Upper lobe of left lung (tissue), 4 donors: ENCODE measurements at regions not wholly inside any gene's neighbourhood (a gene's known extent, or its start where the extent isn't known, plus 50 kb on each side); places are given as distances from the start of the nearest gene placed in this dataset.

Source experiments
- POLR2A ChIP-seq, 4 donors: fragments of 450-650 bp; IDR thresholded peaks; one replicate each; pipeline ENCODE4 v1.5.1; 2016 to 2017; ENCODE audit warnings: antibody characterized with exemption in 4 of 4, mild to moderate bottlenecking in 2 of 4
- TF ChIP-seq, protein P1 (sequence below), 6 experiments: fragments of 450-650 bp in 4 of 6; fragments of 200-600 bp in 2 of 6; sonication (generic) in 2 of 6; IDR thresholded peaks; one replicate each; pipeline ENCODE4 v1.5.1; 2016 to 2019; ENCODE audit warnings: antibody characterized with exemption in 6 of 6

DNA sequence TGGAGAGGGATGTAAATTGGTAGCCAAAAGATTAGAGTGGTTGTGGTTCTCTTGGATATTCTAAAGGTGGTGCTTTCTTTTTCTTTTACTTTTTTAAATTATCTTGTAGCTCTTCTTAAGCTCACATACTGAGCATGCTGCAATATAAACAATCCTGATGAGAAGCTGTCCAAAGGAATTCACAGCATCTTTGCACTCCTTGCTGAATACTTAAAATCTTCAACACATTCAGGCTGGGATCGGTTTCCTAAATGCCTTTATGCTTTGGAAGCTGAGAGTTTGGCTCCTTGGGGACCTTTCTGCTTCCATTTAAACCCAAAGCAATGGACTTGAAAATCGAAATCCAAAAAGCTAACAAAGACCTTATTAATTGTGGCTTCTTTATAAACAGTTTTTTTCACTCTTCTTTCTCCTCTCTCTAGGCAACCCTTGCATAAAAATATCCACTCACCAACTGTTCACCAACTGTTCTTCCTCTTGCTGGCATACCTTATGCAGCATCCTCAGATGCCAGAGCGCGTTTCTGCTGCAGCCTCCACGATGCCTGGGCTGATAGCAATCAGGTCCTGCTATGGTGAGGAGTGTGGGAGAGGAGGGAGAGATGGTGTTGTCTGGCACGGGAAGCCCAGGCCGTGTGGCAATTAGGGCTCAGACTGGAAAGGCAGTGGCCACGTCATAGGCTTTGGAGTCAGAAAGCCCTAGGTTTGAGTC, 535.8 kb upstream of the DAB1 start:
- no peak for TF ChIP-seq POLR2A (IDR thresholded peaks at IDR 0.05)
- TF ChIP-seq, protein P1, sequence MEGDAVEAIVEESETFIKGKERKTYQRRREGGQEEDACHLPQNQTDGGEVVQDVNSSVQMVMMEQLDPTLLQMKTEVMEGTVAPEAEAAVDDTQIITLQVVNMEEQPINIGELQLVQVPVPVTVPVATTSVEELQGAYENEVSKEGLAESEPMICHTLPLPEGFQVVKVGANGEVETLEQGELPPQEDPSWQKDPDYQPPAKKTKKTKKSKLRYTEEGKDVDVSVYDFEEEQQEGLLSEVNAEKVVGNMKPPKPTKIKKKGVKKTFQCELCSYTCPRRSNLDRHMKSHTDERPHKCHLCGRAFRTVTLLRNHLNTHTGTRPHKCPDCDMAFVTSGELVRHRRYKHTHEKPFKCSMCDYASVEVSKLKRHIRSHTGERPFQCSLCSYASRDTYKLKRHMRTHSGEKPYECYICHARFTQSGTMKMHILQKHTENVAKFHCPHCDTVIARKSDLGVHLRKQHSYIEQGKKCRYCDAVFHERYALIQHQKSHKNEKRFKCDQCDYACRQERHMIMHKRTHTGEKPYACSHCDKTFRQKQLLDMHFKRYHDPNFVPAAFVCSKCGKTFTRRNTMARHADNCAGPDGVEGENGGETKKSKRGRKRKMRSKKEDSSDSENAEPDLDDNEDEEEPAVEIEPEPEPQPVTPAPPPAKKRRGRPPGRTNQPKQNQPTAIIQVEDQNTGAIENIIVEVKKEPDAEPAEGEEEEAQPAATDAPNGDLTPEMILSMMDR (IDR thresholded peaks at IDR 0.05): no peak
